HG02571 (cell line): ENCODE measurements at regions not wholly inside any gene's neighbourhood (a gene's known extent, or its start where the extent isn't known, plus 50 kb on each side); places are given as distances from the start of the nearest gene placed in this dataset.

Experiments used
- ATAC-seq: cut with Tn5 transposase; IDR thresholded peaks from one replicate; pipeline ENCODE4 v1.9.1; 2021; ENCODE audit warnings: mild to moderate bottlenecking, moderate library complexity; ENCODE audit not compliant: unreplicated experiment

DNA sequence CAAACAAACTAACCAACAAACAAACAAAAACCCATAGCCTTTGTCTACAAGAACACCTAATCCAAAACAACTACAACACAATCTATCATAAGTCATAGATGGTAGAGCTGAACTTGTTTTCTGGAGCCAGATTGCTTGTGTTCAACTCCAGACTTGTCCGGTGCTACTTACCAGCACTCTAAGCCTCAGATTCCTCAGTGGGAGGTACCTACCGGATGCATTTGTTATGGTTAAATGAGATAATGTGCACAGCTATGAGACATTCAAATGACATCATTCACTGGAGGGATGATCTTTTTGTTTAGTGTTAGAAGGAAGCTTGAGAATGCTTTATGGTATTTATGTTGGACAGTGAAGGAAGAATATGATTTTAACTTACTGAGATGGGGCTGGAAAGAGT, 592.9 kb upstream of the C9orf72 start:
- ATAC-seq, result no peak

GRCh38 chr9:28177142-28177541, 603.9 kb upstream of the C9orf72 start:
- ATAC-seq, result no peak

DNA sequence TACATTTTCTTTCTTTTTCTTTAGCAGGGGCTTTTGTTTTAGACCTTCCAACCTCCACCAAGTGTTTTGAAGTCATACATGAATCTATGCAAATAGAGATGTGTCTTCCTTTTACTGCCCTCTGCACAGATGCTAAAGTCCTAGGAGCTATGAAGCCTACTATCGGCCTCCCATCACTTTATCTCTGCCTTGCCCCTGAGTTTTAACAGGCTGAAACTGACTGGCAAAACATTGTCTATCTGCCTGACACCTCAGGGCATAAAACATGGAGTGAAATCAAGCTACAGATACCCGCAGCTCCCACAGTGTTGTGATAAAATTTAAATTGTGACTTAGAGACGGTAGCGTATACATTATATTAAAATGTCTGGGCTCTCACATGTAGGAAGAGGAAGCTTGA, 604.6 kb upstream of the C9orf72 start:
- ATAC-seq, result no peak

DNA sequence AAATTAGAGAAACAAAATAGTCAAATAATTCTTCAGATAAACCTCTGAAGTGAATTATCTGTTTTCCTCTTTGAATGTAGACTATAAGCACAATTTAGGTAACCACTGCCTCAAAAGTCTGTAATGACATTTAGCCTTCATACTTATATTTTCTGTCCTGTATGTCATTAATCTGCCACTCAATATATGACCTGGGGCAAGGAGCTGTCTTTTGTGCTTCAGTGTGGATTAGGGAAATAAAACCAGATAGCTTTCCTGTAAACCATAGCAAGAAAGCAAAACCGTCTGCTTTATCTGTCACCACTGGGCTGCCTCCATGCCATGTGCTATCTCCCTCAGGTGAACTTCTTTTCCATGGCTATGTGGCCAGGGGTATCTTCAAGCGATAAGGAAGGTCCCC, 606.6 kb upstream of the C9orf72 start:
- ATAC-seq, result no peak

DNA sequence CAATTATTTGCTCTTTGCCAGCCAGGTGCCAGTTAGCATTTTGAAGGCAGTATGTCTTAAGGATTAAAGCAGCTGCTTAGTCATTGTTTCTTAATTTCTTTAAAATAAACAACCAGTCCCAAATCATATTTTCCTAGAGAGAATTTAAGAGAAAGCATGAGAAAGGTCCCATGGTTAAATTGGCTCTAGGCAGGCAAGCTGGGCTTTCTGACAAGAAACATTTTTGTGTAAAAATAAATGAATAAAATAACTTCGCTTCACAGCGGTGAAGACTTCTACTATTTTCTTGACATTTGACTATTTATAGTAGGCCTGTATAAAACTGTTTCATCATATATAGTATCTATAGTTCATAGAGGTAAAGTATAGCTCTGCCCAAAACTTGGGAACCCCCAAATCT, 617.7 kb upstream of the C9orf72 start:
- ATAC-seq, result no peak

- ATAC-seq, result no peak
Observed at GRCh38 chr9:28197653-28198052, 624.4 kb upstream of the C9orf72 start.

DNA sequence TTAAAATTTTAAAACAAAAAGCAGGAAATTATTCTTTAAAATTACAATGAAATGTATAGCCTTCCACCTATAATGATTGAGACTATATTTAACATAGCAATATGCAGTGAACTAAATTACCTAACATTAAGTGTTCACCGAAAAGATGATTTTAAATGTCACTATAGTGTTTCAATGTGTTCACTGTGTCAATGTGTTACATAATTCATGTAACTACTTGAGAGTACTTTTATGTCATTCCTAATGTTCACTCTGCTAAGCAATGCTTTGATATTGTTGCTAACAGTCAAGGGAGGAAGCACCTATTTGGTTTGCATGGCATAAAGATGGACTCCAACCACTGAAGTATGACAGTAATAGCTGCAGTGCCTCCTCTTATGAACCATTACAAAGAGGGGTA, 629.8 kb upstream of the C9orf72 start:
- no peak for ATAC-seq

GRCh38 chr9:28206280-28206679, 633.0 kb upstream of the C9orf72 start:
- ATAC-seq, result no peak

GRCh38 chr9:28207657-28208056, 634.4 kb upstream of the C9orf72 start:
- peak; percentile 76 for ATAC-seq

DNA sequence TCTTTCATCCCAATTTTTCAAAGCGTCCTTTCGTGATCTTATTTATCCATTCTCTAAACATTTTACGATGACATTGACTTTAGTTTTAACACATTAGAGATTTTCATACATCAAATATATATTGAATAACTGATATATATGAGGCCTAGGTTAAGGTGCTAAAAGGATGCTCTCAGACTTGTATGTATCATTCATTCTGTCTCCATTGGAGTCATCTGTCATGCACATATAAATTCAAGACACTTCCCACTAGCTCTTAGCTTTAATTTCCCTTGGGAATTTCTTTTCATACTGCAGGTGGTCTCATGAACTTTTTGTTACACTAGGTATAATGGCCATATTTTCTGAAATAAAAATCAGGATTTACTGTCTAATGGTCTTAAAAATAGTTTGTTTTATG, 635.8 kb upstream of the C9orf72 start:
- no peak for ATAC-seq

DNA sequence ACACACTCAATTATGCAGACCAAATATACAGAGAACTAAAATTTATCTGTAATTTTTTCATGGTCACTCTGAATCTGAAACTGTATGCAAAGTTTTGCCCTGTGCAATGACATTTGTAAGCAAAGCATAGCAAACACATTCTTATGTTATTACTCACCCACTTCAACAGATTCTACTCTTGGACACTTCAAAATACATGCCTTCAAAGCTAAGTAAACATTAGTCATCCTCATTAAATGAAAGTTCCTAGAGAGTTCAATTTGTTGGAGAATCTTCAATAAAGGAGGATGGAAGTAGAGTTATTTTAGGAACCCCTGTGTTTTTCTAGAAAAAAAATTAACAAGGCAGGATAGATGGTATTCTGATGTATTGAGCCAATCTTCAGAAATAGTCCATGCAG, 639.7 kb upstream of the C9orf72 start:
- ATAC-seq, result peak; percentile 85

DNA sequence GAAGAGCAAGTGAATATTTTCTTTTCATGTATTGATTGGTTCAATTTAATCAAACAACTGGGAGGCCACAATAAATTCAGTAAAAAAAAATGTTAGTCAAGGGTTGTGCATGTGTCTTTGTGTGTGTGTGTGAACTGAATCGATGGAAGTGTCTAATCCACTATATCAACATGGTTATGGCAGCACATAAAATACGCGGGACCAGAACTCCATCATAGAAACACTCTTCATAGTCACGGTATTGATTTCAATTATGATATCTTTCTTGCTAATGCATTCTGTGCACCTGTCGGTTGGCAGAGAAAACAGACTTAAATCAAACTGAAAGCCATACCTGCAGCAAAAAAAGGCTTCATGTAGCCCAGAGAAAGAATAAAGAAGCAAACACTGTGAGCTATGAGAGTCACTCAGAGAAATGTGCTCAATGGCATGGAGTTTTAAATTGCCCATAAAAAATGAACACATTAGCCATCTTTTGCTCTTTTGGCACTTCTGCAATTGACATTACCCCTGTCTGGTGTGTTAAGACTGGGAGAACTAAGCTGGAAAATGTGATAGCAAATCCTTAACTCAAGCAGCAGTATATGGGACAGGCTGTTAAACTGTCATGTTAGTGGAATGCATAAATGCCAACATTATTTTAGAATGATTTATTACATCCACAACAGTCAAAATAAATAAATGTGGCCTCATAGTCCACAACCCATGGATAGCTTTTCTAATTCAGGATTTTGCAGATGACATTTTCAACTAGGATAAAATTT, 642.4 kb upstream of the C9orf72 start:
- no peak for ATAC-seq

DNA sequence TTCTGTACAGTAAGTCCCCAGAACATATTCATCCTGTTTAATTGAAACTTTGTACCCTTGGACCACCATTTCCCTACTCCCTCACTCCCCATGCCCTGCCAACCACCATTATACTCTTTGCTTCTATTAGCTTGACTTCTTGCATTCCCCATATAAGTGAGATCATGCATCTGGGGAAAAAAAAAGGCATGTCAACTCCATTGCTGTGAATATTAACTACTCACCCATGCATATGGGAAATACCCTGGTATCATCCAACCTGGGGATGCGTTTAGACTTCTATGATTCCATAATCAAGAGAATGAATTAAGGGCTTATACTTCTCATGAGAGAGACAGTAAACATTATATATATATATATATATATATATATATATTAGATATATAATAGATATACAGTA, 659.4 kb upstream of the C9orf72 start:
- ATAC-seq, result no peak

DNA sequence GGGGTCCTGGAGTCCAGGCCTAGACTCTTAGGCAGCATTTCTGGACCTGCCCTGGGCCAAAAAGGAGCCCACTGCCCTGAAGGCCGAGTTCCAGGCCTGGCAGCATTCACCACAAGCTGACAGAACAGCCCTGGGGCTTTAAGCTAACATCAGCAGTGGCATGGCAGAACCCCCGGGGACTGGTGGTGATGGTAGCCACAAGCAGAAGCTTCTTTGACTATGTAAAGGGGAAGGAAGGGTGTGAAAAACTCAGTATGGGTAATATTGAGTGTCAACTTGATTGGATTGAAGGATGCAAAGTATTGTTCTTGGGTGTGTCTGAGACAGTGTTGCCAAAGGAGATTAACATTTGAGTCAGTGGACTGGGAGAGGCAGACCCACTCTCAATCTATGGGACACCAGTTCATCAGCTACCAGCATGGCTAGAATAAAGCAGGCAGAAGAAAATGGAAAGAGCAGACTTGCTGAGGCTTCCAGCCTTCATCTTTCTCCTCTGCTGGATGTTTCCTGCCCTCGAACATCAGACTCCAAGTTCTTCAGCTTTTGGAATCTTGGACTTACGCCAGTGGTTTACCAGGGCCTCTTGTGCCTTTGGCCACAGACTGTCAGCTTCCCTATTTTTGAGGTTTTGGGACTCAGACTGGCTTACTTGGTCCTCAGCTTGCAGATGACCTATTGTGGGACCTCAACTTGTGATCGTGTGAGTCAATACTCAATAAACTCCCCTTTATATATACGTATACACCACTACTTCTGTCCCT, 661.0 kb upstream of the C9orf72 start:
- no peak for ATAC-seq

- no peak for ATAC-seq
Observed at GRCh38 chr9:28234894-28235277, 661.6 kb upstream of the C9orf72 start.

DNA sequence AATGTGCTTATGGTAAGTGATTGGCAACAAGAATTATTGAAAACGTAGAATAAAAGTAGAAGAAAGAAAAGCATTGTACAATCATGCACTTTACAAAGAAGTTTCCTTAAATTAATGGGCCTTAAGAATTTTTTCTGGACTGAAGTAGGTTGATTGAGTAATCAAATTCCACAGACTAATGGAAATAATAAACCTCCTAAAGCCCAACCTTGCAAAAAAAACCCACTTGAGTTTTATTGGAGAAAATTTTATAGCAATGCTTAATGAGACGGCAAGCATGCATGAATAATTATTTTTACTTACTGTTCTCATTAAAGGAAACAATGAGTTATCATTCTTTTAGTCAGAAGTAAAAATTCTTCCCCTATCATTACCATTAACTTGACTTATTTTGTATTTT, 676.1 kb upstream of the C9orf72 start:
- ATAC-seq, result no peak

GRCh38 chr9:28255174-28255573, 681.9 kb upstream of the C9orf72 start:
- no peak for ATAC-seq

GRCh38 chr9:28260330-28260729, 687.0 kb upstream of the C9orf72 start:
- ATAC-seq, result no peak

DNA sequence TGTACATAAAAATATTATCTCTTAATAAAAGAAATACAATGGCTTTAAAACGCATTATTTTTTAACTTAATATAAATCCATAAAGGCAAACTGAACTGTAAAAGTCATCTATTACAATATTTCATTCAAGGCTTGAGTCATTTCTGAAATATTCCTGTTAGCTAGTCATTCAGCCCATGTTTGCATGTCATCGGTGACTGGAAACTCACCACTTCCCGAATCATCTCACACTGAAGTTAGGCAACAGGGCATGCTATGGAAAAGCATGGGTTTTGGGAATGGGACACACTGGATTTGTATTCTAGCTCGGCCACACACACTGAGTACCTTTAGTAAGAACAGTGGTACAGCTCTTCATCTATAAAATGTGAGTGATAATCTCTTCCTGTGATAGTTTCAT, 691.1 kb upstream of the C9orf72 start:
- ATAC-seq, result no peak

DNA sequence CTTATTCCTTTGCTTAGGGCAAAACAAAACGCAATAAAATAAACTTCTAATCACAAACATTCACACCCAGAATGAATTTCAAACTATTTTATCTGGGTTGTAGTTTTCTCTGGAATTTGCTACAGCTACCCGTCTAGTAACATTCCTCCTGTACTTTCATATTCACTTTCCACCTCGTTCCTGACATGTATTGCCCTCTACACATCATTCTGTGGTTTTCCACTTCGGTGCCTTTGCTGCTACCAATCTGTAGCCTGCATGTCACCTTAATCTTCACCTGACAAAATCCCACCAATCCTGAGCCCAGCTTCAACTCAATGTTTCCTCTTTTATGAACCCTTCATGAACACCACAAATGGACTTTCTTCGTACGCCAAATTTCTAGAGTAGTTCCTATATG, 694.1 kb upstream of the C9orf72 start:
- no peak for ATAC-seq

- ATAC-seq, result no peak
Observed at GRCh38 chr9:28270156-28270555, 696.9 kb upstream of the C9orf72 start.

DNA sequence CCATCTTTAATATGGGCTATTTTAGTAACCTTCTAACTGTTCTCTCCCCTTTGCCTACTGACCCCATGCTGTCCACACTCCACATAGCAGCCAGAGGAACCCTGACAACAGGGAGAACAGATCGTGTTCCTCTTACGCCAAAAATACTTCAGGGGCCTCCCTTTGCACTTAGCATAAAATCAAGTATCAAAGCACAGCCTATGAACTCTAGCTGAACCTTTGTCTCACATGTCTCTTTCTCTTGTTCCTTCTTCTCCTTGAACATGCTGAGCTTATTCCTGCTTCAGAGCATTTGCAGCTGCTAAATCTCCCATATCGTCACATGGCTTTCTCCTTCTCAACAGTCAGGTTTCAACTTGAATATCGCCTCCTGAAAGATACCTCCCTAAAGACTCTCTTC, 698.8 kb upstream of the C9orf72 start:
- ATAC-seq, result no peak

DNA sequence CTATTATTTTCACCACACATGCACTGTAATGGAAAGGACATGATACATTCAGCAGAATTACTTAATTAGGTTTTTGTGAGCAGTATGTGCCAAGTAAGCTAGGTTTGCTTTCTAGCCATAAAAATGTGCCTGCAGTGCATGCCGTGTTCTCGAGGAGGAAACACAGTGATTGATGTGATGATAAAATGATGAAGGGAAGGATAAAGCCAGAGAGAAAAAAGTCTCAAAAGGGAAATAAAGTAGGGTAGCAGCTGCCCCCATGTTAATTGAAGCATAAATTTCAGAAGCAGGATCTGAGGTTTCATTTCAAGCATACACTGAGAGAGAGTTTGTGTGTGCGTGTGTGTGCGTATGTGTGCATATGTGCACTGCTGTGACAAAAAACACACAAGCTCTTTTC, 714.2 kb upstream of the C9orf72 start:
- ATAC-seq, result no peak
